ENCODE measurements at regions not wholly inside any gene's neighbourhood (a gene's known extent, or its start where the extent isn't known, plus 50 kb on each side); places are given as distances from the start of the nearest gene placed in this dataset.

DNA sequence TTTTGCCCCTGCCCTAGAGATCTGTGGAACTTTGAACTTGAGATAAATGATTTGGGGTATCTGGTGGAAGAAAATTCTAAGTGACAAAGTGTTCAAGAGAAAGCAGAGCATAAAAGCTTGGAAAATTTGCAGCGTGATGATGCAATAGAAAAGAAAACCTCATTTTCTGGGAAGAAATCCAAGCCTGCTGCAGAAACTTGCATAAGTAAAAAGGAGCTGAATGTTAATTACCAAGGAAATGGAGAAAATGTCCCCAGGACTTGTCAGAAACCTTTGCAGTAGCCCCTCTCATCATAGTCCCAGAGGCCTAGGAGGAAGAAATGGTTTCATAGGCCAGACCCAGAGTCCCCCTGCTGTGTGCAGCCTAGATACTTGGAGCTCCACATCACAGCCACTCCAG lies 686.9 kb downstream of the FAM181B start:
- TF ChIP-seq NFIC (IDR thresholded peaks at IDR 0.05) (no peak), CEBPB (IDR thresholded peaks at IDR 0.05) (no peak), FOXM1 (IDR thresholded peaks at IDR 0.05; ENCODE audit: borderline replicate concordance, low read depth) (no peak), TCF12 (IDR thresholded peaks at IDR 0.05; ENCODE audit: low read depth) (no peak)

DNA sequence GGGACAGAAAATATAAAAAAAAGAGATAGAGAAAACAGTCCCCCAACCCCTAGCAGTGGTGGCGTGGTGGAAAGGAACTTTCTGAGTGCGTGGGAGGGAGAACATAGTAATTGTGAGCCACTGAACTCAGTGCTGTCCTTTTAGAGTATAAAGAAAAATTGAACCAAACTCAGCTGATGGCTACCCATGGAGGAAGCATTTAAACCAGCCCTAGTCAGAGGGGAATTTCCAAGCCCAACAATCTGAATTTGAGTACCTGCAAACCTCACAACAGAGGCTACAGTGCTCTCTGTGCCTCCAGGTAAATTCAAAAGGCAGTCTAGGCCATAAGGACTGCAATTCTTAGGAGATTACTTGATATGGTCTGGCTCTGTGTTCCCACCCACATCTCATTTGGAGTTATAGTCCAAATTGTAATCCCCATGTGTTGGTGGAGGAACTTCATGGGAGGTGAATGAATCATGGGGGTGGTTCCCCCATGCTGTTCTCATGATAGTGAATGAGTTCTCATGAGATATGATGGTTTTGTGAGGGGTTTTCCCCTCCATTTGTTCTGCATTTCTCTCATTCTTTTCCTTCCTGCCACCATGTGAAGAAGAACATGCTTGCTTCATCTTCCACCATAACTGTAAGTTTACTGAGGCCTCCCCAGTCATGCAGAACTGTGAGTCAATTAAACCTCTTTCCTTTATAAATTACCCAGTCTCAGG lies 687.8 kb downstream of the FAM181B start:
- TF ChIP-seq, protein P1, sequence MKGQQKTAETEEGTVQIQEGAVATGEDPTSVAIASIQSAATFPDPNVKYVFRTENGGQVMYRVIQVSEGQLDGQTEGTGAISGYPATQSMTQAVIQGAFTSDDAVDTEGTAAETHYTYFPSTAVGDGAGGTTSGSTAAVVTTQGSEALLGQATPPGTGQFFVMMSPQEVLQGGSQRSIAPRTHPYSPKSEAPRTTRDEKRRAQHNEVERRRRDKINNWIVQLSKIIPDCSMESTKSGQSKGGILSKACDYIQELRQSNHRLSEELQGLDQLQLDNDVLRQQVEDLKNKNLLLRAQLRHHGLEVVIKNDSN (IDR thresholded peaks at IDR 0.05), result no peak
- TF ChIP-seq EGR1 (IDR thresholded peaks at IDR 0.05), result no peak
- TF ChIP-seq, protein P2, sequence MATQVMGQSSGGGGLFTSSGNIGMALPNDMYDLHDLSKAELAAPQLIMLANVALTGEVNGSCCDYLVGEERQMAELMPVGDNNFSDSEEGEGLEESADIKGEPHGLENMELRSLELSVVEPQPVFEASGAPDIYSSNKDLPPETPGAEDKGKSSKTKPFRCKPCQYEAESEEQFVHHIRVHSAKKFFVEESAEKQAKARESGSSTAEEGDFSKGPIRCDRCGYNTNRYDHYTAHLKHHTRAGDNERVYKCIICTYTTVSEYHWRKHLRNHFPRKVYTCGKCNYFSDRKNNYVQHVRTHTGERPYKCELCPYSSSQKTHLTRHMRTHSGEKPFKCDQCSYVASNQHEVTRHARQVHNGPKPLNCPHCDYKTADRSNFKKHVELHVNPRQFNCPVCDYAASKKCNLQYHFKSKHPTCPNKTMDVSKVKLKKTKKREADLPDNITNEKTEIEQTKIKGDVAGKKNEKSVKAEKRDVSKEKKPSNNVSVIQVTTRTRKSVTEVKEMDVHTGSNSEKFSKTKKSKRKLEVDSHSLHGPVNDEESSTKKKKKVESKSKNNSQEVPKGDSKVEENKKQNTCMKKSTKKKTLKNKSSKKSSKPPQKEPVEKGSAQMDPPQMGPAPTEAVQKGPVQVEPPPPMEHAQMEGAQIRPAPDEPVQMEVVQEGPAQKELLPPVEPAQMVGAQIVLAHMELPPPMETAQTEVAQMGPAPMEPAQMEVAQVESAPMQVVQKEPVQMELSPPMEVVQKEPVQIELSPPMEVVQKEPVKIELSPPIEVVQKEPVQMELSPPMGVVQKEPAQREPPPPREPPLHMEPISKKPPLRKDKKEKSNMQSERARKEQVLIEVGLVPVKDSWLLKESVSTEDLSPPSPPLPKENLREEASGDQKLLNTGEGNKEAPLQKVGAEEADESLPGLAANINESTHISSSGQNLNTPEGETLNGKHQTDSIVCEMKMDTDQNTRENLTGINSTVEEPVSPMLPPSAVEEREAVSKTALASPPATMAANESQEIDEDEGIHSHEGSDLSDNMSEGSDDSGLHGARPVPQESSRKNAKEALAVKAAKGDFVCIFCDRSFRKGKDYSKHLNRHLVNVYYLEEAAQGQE (IDR thresholded peaks at IDR 0.05; ENCODE audit: low read depth), result no peak
- TF ChIP-seq ZBTB7A (IDR thresholded peaks at IDR 0.05; ENCODE audit: low read depth), result no peak
- no peak for TF ChIP-seq NFIC (IDR thresholded peaks at IDR 0.05)
- no peak for TF ChIP-seq TAF1 (IDR thresholded peaks at IDR 0.05; ENCODE audit: low read depth)
- no peak for TF ChIP-seq FOXM1 (IDR thresholded peaks at IDR 0.05; ENCODE audit: borderline replicate concordance, low read depth)
- TF ChIP-seq RAD21 (IDR thresholded peaks at IDR 0.05; ENCODE audit: low read depth), result no peak

DNA sequence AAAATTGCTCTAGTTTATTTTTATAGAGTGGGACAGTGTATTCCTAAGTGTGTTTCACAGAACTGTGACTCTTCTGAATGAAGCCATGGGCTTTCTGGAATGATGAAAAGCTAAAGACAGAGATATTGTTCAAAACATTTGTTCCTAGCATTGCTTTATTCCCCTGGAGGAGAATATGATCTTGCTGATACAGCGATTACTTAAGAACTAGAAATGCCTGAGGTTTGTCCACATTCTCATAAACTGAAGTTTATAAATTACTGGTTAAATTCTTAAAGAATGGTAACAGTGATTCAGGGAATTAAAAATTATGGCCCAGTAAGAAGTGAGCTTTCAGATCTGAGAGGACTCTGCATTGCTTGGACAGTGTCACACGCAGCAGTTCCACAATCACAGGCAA lies 690.3 kb downstream of the FAM181B start:
- no peak for TF ChIP-seq CEBPB (IDR thresholded peaks at IDR 0.05)

DNA sequence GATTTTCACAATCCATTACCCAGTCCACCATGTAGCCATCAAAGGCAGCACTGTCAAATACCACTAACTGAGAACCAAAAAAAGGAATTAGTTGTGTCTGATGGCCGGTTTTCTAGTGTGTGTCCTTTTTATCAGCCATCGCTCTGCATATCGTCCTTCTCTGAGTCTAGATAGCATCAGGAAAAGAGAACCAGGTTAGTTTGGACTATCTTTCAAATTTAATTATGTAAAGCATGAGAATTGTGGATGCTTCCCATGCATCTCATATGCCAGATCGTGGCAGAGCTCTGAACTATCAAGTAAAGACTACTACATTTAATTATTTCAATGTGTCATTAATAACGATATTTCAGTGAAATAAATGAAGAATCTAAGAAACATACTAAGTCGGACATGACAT lies 691.9 kb downstream of the FAM181B start:
- no peak for TF ChIP-seq RAD21 (IDR thresholded peaks at IDR 0.05; ENCODE audit: low read depth)

DNA sequence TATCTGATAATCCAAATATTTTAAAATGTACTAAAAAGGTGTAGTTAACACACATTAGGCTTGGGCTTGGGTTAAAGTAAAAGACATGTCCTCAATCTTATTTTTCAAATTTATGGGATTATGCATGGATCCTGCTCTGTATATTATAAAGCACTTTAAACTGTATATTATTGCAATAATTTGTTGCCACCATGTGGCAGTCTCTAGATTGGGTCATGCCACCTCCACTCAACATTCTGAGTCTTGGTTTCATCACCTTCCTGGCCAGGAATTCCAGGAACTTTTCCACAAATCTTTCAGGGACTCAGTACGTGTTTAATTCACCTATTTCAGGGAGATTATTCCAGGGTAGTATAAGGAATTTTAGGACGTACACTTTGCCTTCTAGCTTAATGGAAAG lies 695.5 kb downstream of the FAM181B start:
- TF ChIP-seq CEBPB (IDR thresholded peaks at IDR 0.05) (no peak), RAD21 (IDR thresholded peaks at IDR 0.05; ENCODE audit: low read depth) (no peak), EP300 (IDR thresholded peaks at IDR 0.05; ENCODE audit: borderline replicate concordance) (no peak), EGR1 (IDR thresholded peaks at IDR 0.05) (no peak), TAF1 (IDR thresholded peaks at IDR 0.05; ENCODE audit: low read depth) (no peak), FOXM1 (IDR thresholded peaks at IDR 0.05; ENCODE audit: borderline replicate concordance, low read depth) (no peak), TEAD4 (IDR thresholded peaks at IDR 0.05) (no peak), ZBTB7A (IDR thresholded peaks at IDR 0.05; ENCODE audit: low read depth) (no peak), TCF12 (IDR thresholded peaks at IDR 0.05; ENCODE audit: low read depth) (no peak), YY1 (IDR thresholded peaks at IDR 0.05; ENCODE audit: low read depth) (no peak), NFIC (IDR thresholded peaks at IDR 0.05) (no peak), CREB1 (IDR thresholded peaks at IDR 0.05; ENCODE audit: low read depth) (no peak)
- TF ChIP-seq, protein P1 (IDR thresholded peaks at IDR 0.05), result no peak
- TF ChIP-seq, protein P3, sequence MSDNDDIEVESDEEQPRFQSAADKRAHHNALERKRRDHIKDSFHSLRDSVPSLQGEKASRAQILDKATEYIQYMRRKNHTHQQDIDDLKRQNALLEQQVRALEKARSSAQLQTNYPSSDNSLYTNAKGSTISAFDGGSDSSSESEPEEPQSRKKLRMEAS (IDR thresholded peaks at IDR 0.05), result no peak
- TF ChIP-seq, protein P2 (IDR thresholded peaks at IDR 0.05; ENCODE audit: low read depth), result no peak

DNA sequence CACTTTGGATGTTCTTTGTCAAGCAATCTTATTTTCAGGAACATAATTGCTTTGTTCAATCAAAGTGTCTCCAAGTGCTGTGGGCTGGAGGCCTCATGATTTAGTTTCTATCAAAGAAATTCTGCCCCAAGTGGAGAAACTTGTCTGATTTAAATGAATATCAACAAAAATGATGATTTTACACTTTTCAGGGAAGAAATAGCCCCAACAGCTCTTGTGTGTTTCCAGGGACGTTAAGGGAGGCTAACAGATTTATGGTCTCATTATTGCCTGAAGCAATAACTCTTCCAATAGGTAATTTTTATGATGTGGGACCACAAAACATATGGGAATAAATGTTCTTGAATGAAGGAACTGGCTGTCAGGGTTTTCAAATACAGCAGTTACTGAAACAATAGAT lies 699.1 kb downstream of the FAM181B start:
- no peak for TF ChIP-seq EGR1 (IDR thresholded peaks at IDR 0.05)
- no peak for TF ChIP-seq NFIC (IDR thresholded peaks at IDR 0.05)

DNA sequence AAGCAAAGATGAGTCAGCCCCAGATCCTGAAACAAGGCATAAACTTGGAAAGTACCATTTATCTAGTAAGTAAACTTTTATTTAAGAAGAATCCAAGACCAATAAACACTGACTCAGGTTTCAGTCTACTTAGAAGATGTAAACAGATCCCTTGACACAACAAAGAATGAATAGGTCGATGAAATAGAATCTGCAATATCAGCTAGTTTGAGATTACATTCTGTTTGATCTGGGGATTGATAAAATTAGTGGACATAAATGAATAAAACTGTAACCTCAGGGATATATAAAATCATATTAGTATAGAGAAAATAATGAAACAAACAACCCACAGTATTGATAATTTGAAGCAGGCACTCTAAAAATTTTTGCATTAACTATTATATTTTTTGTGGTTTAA lies 708.9 kb downstream of the FAM181B start:
- TF ChIP-seq TCF12 (IDR thresholded peaks at IDR 0.05; ENCODE audit: low read depth) (no peak), YY1 (IDR thresholded peaks at IDR 0.05; ENCODE audit: low read depth) (no peak), TEAD4 (IDR thresholded peaks at IDR 0.05) (no peak), ZBTB7A (IDR thresholded peaks at IDR 0.05; ENCODE audit: low read depth) (no peak), TAF1 (IDR thresholded peaks at IDR 0.05; ENCODE audit: low read depth) (no peak), CEBPB (IDR thresholded peaks at IDR 0.05) (no peak), NFIC (IDR thresholded peaks at IDR 0.05) (no peak), EP300 (IDR thresholded peaks at IDR 0.05; ENCODE audit: borderline replicate concordance) (no peak), EGR1 (IDR thresholded peaks at IDR 0.05) (no peak), FOXM1 (IDR thresholded peaks at IDR 0.05; ENCODE audit: borderline replicate concordance, low read depth) (no peak), RAD21 (IDR thresholded peaks at IDR 0.05; ENCODE audit: low read depth) (no peak), CREB1 (IDR thresholded peaks at IDR 0.05; ENCODE audit: low read depth) (no peak)
- TF ChIP-seq, protein P2 (IDR thresholded peaks at IDR 0.05; ENCODE audit: low read depth), result no peak
- TF ChIP-seq, protein P1 (IDR thresholded peaks at IDR 0.05), result no peak
- TF ChIP-seq, protein P3 (IDR thresholded peaks at IDR 0.05), result no peak

All from Ishikawa (cell line).